H1 (cell line): ENCODE measurements at regions not wholly inside any gene's neighbourhood (a gene's known extent, or its start where the extent isn't known, plus 50 kb on each side); places are given as distances from the start of the nearest gene placed in this dataset.
A peak's percentile ranks its signal among the peaks of the same experiment; 100 is the strongest.

ENCODE experiments used
- ATF3 ChIP-seq: IDR thresholded peaks from 2 replicates; pipeline ENCODE4 v1.6.1; 2011; ENCODE audit warnings: low read depth, mild to moderate bottlenecking, low read length; ENCODE audit not compliant: insufficient read depth
- BRCA1 ChIP-seq: IDR thresholded peaks from 2 replicates; pipeline ENCODE4 v1.6.1; 2012; ENCODE audit warnings: low read depth, low read length, improper control_type of control experiment
- CBX5 ChIP-seq: fragments of 300-800, 300-1000 bp; sonication (generic); IDR thresholded peaks from 2 replicates; pipeline ENCODE4 v1.7.1; 2016; ENCODE audit warnings: antibody characterized with exemption, low read length, low read depth
- CHD7 ChIP-seq: fragments of 300-600 bp; sonication (generic); IDR thresholded peaks from 2 replicates; pipeline ENCODE4 v1.7.1; 2012; ENCODE audit warnings: low read length, moderate library complexity, mild to moderate bottlenecking, inconsistent platforms; ENCODE audit not compliant: insufficient replicate concordance
- CREB1 ChIP-seq: IDR thresholded peaks from 2 replicates; pipeline ENCODE4 v1.6.1; 2012; ENCODE audit warnings: inconsistent platforms
- FOSL1 ChIP-seq: IDR thresholded peaks from 2 replicates; pipeline ENCODE4 v1.6.1; 2011; ENCODE audit warnings: mild to moderate bottlenecking, low read depth, low read length, moderate library complexity; ENCODE audit not compliant: insufficient read depth
- HDAC2 ChIP-seq, 2 experiments: fragments of 300-600 bp in 1 of 2; sonication (generic) in 1 of 2; IDR thresholded peaks; 2 replicates each; pipeline ENCODE4 v1.6.1; 2011 to 2012; ENCODE audit warnings: low read depth in 2 of 2, low read length in 2 of 2, mild to moderate bottlenecking in 2 of 2, moderate library complexity in 2 of 2, borderline replicate concordance in 1 of 2, inconsistent platforms in 1 of 2
- JUND ChIP-seq: IDR thresholded peaks from 2 replicates; pipeline ENCODE4 v1.6.1; 2011; ENCODE audit warnings: mild to moderate bottlenecking, improper control_type of control experiment, low read length
- MAFK ChIP-seq: IDR thresholded peaks from 2 replicates; pipeline ENCODE4 v1.6.1; 2012; ENCODE audit warnings: low read depth, mild to moderate bottlenecking, improper control_type of control experiment, low read length
- POU5F1 ChIP-seq: IDR thresholded peaks from 2 replicates; pipeline ENCODE4 v1.6.1; 2011; ENCODE audit warnings: low read depth, mild to moderate bottlenecking, low read length, moderate library complexity
- SAP30 ChIP-seq: fragments of 300-600 bp; sonication (generic); IDR thresholded peaks from 2 replicates; pipeline ENCODE4 v1.7.1; 2012; ENCODE audit warnings: low read length, moderate library complexity, mild to moderate bottlenecking, inconsistent platforms; ENCODE audit not compliant: insufficient read depth, insufficient replicate concordance
- TAF1 ChIP-seq: IDR thresholded peaks from 2 replicates; pipeline ENCODE4 v1.6.1; 2011; ENCODE audit warnings: mild to moderate bottlenecking, low read depth, low read length

- TF ChIP-seq CHD7 (peak; percentile 58), HDAC2 (IDR thresholded peaks at IDR 0.05; ENCODE audit: borderline replicate concordance in 1 of 2, low read depth in 2 of 2, low read length in 2 of 2) (0 out of 4 replicates have a peak, but pooled peaks of 1 of the 2 experiments have one; percentile 26), CBX5 (no peak), FOSL1 (no peak), JUND (no peak), POU5F1 (peak; percentile 54; the same call in 1 of the 2 replicates), SAP30 (no peak), ATF3 (no peak), MAFK (no peak), TAF1 (no peak), CREB1 (no peak), BRCA1 (no peak)
These were observed 229.0 kb downstream of the SOX2 start (continued) for GRCh38 chr3:181940703-181941102.
